GM13976 (cell line): ENCODE measurements at regions not wholly inside any gene's neighbourhood (a gene's known extent, or its start where the extent isn't known, plus 50 kb on each side); places are given as distances from the start of the nearest gene placed in this dataset.

ENCODE experiments used
- DNase-seq: peaks from one replicate; pipeline ENCODE4 v3.0.0; 2012; ENCODE audit warnings: low spot score
- in situ Hi-C: fragments of 300-500 bp; cut with MboI; formaldehyde crosslinking; loops from one replicate; pipeline ENCODE4 v1.12.0; 2022; ENCODE audit warnings: low sequenced_read_pairs, mixed read lengths, inconsistent platforms; ENCODE audit not compliant: unreplicated experiment
- TF ChIP-seq, protein P1 (sequence below): IDR thresholded peaks from 2 replicates; pipeline ENCODE4 v1.5.1; 2012; ENCODE audit warnings: borderline replicate concordance, mild to moderate bottlenecking; ENCODE audit not compliant: insufficient read depth; ENCODE audit errors: extremely low read depth, missing control alignments, control extremely low read depth

- TF ChIP-seq, protein P1, sequence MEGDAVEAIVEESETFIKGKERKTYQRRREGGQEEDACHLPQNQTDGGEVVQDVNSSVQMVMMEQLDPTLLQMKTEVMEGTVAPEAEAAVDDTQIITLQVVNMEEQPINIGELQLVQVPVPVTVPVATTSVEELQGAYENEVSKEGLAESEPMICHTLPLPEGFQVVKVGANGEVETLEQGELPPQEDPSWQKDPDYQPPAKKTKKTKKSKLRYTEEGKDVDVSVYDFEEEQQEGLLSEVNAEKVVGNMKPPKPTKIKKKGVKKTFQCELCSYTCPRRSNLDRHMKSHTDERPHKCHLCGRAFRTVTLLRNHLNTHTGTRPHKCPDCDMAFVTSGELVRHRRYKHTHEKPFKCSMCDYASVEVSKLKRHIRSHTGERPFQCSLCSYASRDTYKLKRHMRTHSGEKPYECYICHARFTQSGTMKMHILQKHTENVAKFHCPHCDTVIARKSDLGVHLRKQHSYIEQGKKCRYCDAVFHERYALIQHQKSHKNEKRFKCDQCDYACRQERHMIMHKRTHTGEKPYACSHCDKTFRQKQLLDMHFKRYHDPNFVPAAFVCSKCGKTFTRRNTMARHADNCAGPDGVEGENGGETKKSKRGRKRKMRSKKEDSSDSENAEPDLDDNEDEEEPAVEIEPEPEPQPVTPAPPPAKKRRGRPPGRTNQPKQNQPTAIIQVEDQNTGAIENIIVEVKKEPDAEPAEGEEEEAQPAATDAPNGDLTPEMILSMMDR = no peak
- DNase-seq = no peak
- in situ Hi-C loops = no loop called here
Measured at GRCh38 chr17:15129986-15130385, 135.1 kb downstream of the PMP22 start.

DNA sequence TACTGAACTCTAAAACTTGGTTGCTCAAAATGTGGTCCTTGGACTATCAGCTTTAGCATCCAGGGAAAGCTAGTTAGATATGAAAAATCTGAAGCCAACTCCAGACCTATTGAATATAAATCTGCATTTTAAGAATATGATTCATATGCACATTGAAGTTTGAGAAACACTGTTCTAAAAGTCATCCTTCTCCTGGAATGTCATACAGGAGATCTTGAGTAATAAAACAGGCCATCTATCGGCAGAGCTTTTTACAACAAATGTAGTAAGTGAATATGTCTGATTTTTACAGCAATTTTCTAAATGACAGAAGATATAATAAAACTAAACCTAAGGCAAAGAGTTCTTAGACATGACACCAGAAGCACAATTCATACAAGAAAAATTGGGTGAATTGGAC lies 140.4 kb downstream of the PMP22 start:
- no peak for DNase-seq
- TF ChIP-seq, protein P1 = no peak
- in situ Hi-C loops = no loop called here

DNA sequence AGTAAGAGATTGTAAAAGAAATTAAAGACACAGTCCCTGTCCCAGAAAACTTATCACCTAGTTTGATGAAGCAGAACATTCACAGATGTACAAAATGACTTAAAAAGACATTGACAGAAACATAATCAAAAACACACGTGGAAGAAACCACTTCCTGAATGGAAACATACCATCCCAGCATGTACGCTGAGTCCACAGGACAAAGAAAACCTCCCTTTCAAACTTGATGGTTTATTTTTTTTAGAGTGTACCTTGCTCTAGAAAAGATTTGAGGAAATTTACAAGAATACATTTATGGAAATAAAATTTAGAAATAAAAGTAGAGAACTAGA lies 140.9 kb downstream of the PMP22 start:
- in situ Hi-C loops = no loop called here
- TF ChIP-seq, protein P1 = no peak
- no peak for DNase-seq

DNA sequence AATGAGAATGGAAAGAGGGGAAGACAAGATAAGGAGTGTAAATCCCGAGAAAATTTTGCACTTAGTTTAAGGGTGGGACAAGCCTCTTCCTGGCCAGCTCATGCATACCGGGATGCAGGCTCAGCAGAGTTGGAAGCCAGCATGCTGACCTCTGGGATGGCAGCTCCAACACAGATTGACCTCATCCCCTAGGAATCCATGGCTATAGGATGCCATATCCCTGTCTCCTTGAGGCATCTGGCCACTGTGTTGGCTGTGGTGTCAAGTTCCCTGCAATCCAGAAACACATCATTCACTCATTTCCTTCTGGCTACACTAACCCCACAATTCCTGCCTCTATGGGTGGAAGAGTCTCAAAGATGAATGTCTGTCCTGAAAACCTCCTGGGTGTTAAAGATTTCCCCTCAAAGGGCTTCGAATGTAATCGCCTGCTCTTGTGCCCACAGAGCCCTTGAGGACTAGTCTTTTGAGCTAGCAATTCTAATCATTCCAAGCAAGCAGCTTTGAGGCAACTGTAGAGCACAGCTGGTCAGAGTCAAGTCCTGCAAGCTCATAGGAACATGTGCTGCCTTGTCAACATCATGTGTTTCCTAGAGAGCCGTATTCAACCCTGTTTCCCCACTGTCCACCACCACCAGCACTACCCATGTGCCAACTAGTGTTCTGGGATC lies 141.4 kb downstream of the PMP22 start:
- DNase-seq = no peak
- in situ Hi-C loops = no loop called here
- TF ChIP-seq, protein P1 = no peak

DNA sequence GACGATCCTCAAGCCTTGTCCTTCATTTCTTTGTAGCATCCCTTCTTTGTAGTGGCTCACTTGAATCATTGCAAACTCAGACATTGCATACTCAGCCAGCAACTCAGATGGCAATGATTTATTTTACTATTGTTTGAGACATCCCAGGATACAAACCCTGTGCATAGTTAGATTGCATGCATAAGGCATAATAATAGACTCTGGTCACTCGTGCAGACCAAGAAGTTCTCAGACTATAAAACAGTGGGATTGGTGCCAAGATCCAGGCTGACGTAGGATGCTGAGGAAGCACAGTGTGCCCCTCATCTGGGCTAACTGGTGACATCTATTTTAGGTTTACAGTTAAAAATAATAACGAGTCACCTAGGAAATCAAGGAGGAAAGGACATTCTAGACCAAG lies 142.3 kb downstream of the PMP22 start:
- TF ChIP-seq, protein P1 = no peak
- in situ Hi-C loops = no loop called here
- no peak for DNase-seq

DNA sequence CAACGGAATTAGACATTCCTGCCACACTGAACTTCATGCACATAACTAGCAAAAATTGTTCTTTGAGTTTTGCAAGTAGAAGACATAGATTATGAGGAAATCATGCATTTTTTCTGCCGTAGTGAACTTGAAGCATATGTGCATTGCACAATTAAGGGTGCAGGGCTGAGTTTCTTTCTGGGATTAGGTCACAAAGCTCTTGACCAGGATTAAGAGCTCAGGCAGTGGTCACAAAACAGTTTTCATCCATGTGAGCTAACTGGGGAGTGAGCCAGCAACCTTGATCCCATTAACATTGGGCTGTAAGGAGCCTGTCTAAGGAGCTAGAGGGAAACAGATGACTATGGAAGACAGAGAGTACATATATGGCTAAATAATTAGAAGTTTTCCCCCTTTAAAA lies 143.7 kb downstream of the PMP22 start:
- no peak for DNase-seq
- in situ Hi-C loops = no loop called here
- TF ChIP-seq, protein P1 = no peak
